GM19463 (cell line): ENCODE measurements at regions not wholly inside any gene's neighbourhood (a gene's known extent, or its start where the extent isn't known, plus 50 kb on each side); places are given as distances from the start of the nearest gene placed in this dataset.

ENCODE experiments used
- ATAC-seq: cut with Tn5 transposase; IDR thresholded peaks from one replicate; pipeline ENCODE4 v1.9.1; 2021; ENCODE audit warnings: mild to moderate bottlenecking, moderate library complexity; ENCODE audit not compliant: unreplicated experiment

DNA sequence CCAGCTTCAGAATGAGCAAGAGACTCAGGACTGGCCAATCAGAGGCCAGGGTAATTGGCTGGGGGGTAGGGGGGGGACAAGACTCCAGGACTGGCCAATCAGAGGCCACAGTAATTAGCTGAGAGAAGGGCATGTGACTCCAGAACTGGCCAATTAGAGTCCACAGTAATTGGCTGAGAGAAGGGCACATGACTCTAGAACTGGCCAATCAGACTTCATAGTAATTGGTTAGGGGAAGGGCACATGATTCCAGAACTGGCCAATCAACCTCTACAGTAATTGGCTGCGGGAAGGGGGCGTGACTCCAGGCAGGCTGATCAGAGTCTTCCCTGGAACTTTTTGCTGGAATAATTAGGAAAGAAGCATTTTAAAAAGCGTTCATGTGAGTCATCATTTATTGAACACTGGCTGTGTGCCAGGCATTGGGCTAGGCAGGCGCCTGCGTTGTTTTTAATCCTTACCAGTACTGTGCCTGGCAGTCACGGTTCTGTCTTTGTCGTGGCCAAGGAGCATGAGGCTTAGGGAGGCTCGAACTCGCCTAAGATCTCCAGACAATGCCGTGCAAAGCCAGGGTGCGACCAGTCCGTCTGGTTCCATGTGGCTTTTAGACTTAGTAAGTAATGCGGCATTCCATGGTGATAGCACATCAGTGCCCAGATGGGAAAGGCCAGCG lies 508.1 kb downstream of the TBC1D22A start:
- no peak for ATAC-seq

DNA sequence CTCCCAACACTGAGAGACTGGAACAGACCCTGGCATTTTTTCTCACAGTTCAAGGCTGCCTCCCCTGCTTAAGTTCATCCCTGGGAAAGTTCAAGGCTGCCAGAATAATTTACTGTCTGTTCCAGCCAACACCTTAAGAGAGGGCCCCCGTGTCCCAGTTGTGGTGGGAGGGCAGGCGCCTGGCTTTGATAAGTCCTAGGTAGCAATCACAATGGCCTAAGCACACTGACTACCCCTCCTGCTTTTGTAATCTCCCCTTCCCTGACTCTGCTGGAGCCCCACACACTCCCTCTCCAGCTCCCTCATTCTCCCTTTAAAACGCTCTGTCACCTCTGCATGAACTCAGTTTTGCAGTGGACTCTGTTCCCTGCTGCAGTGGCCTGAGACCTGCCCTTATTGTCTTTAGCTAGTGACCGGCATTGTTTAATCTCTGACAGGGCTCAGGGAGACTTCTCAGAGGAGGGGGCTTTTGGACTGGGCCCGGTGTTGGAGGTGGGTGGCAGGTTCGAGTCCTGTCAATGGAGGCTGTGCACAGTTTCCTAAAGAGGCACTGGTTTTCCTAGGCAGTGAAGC lies 507.2 kb downstream of the TBC1D22A start:
- ATAC-seq: no peak

DNA sequence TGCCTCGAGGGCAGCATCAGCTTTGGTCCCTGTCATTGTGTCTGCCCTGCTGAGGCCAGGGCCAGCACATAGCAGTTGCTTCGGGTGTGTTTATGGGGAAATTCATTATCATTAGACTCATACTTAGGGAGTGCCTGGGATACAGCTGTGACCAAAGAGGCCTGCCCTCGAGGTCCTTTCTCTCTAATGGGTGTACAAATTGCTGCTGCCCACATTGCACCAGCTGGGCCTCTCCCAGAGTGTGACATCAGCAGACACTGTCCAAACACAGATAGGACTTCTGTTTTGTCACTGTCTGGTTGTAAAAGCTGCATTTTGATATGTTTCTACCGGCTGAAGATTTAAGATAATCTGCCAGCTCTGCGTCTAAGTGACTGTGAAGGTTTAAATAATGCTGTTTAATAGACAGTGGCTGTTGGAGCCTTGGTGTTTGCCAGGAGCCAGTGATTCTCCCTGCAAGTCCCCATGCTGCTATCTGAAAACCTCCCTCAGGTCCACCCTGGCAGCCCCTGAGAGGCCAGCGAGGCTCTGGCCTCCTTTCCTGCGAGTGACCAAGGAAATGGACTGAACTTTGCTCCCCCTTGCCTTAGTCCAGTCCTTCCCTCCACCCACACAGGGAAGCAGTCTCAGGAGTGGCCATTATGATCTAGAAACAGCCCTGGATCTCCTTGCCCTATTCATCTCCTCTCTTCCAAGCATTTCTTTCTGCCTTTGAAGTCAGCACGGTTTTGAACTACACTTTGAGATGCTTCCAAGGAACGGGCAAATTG lies 505.2 kb downstream of the TBC1D22A start:
- no peak for ATAC-seq

DNA sequence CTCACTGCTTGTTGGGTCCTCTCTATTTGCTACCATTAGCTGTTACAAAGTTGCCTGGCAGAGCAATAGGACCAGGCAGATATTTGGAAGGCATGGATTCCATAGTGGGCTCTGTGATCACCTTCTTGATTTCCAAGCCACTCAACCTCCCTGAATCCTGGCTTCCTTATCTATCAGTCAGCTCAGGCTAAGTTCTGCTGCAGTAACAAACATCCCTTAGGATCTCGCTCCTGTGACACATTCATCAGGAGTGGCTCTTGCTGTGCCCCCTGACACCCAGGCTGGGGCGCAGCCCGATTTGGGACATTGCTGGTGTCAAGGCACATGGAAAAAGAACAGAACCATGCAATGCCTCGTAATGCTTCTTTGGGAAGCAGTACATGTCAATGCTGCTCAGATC lies 503.9 kb downstream of the TBC1D22A start:
- no peak for ATAC-seq

- no peak for ATAC-seq
These were observed 498.1 kb downstream of the TBC1D22A start for GRCh38 chr22:47260551-47260950.

- no peak for ATAC-seq
These were observed 497.5 kb downstream of the TBC1D22A start for GRCh38 chr22:47259990-47260389.

DNA sequence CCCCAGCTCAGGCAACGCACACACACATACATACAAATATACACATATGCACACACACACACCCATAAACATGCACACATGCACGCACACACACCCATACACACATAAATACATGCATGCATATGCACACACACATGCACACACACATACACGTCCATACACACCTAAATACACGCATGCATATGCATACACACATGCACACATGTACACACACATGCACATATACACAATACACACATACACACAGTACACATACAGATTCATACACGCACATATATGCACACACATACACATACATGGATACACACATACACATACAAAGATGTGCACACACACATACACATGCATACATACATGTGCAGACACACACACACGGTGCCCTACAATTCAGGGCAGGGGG lies 496.6 kb downstream of the TBC1D22A start:
- ATAC-seq: no peak

- ATAC-seq: no peak
These were observed 495.5 kb downstream of the TBC1D22A start for GRCh38 chr22:47257976-47258375.

- no peak for ATAC-seq
These were observed 495.1 kb downstream of the TBC1D22A start for GRCh38 chr22:47257566-47257965.

DNA sequence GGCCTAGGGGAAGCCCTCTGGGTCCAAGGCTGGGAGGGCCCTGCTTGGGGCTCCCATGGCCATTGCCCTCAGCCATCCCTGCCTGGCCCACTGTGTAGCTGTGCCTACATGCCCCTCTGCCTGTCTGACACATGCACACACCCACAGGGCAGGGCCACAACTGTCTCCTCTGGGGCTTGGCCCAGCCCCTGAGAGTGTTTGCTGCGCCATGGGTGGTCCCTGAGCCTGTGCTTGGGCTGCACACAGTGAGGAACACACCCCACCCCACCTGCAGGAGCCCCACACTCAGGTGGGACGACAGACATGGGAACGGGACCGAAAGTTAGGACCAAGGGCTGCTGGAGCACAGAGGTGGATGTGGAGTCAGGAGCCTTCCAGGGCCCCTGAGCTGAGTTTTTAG lies 489.5 kb downstream of the TBC1D22A start:
- no peak for ATAC-seq

- ATAC-seq: no peak
These were observed 488.7 kb downstream of the TBC1D22A start for GRCh38 chr22:47250995-47251765.

DNA sequence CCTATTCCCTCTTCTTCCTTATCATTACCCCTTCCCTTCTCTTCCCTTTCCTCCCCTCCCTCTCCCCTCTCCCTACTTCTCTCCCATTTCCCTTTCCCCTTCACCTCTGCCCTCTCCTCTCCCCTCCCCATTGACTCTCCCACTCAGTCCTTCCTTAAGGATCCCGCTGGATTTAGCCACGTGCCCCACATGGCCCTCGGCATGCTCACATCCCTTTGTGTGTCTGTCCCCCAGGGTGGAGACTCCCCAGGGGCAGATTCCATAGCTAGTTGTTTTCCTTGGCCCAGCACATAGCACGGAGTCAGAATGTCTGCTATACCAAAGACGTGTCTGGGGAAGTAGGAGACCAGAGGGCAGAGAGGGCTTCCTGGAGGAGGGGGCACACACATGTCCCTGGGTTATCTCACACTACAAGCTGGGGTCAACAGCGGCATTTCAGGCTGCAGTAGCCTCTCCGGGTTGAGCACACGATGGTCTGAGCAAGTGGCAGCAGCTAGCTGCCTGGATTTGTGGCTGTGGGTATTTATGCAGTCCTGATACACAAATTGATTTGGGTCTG lies 487.0 kb downstream of the TBC1D22A start:
- no peak for ATAC-seq

GRCh38 chr22:47248925-47249324 lies 486.5 kb downstream of the TBC1D22A start:
- no peak for ATAC-seq

GRCh38 chr22:47247579-47248240 lies 485.3 kb downstream of the TBC1D22A start:
- no peak for ATAC-seq

- no peak for ATAC-seq
These were observed 483.3 kb downstream of the TBC1D22A start for GRCh38 chr22:47245786-47246185.

DNA sequence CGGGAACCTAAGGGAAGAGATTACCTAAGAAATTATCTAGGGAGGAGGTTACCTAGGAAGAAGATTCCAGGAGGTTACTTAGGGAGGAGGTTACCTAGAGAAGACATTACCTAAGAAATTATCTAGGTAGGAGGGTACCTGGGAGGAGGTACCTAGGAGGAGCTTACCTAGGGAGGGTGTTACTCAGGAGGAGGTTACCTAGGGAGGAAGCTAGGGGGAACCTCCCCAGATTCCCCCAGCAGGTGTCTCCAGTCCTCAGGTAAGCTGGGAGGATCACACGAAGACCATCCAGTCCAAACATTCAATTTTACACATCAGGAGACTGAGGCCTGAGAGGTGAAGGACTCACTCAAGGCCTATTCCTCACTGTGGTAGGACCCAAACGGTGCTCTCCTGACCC lies 482.8 kb downstream of the TBC1D22A start:
- ATAC-seq: no peak

DNA sequence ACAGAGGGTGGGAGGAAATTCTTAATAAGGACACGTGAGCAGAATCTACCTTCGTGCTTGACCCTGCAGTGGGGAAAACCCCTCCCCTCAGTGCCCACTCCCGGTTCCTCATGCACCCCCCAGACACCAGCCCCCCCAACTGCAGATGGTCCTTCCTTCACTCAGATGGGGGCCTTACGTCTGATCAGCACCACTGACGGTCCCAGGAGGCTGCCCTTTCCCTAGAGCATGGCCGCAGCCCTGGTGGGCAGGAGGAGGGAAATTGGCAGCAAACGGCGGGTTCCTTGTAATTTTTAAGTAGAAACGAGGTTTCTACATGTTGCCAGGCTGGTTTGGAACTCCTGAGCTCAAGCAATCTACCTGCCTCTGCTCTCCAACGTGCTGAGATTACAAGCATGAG lies 477.7 kb downstream of the TBC1D22A start:
- ATAC-seq: no peak

DNA sequence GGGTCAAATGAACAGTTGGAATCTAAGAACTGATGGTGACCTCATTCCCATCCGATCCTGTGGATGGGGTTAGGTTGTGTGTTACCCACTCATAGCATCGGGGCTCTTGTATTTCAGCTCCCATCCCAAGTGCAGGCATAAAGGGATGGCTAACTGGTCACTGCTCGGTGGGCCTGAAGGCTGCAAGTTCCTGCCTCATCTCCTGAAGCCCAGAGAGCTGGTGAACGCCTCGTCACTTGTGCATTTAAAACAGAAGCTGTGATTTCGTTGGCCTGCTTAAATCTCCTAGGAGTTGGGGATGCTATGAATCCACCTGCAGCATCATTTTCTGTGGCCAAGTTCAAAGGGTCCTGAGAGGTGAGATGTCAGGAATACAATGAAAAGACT lies 477.0 kb downstream of the TBC1D22A start:
- no peak for ATAC-seq

- no peak for ATAC-seq
These were observed 476.4 kb downstream of the TBC1D22A start for GRCh38 chr22:47238690-47239473.
